ENCODE measurements at regions not wholly inside any gene's neighbourhood (a gene's known extent, or its start where the extent isn't known, plus 50 kb on each side); places are given as distances from the start of the nearest gene placed in this dataset.

- ATAC-seq (no peak), FAIRE-seq (no peak), DNase-seq (ENCODE audit: extremely low read depth in 1 of 4, low spot score in 3 of 4) (no peak)
- Histone ChIP-seq H3K9me3 (replicated peaks; ENCODE audit: control insufficient read depth, insufficient read depth, low read depth, low read length) (no peaks in the 10 kb centered on the region), H3K79me2 (ENCODE audit: control insufficient read depth, insufficient read depth, low read length) (no peaks in the 10 kb centered on the region), H3K4me1 (replicated peaks in 1 of 2; ENCODE audit: control insufficient read depth in 2 of 2, insufficient read depth in 2 of 2, low read length in 2 of 2) (no peaks in the 10 kb centered on the region), H3K9ac (ENCODE audit: insufficient read depth in 1 of 2, low read depth in 2 of 2, low read length in 2 of 2) (no peak overlapping the region), H3K27me3 (ENCODE audit: control insufficient read depth in 2 of 2, insufficient read depth in 2 of 2, low read length in 2 of 2) (no peaks in the 10 kb centered on the region), H3K9me1 (ENCODE audit: control insufficient read depth, insufficient read depth, low read length) (no peaks in the 10 kb centered on the region), H4K20me1 (replicated peaks; ENCODE audit: control insufficient read depth, insufficient read depth, low read length) (no peaks in the 10 kb centered on the region), H2AFZ (ENCODE audit: low read depth, low read length) (no peak overlapping the region), H3K4me3 (no peak overlapping the region), H3K4me2 (ENCODE audit: insufficient read depth, low read length) (no peak overlapping the region), H3K27ac (ENCODE audit: extremely low read depth, low read depth, low read length) (no peak overlapping the region), H3K36me3 (ENCODE audit: control insufficient read depth, insufficient read depth, low read length) (no peaks in the 10 kb centered on the region)
- intact Hi-C loops (cut with micrococcal nuclease) (no loop called here), in situ Hi-C loops (cut with MboI) (no loop called here)
- ChIA-PET CTCF (ENCODE audit: low intra/inter-chr PET ratio) (no interaction called here), POLR2A (no interaction called here)
- WGBS (ENCODE audit: insufficient coverage, low coverage, missing lambda C conversion rate): 0% methylated on average over 2 of the region's 2 CpGs
- no TSS peak for BruUV-seq (replicated peaks)
- TF ChIP-seq CLOCK (CRISPR knock-in tag; IDR thresholded peaks at IDR 0.05; ENCODE audit: borderline replicate concordance): no peak
- no peak for TF ChIP-seq POLR2AphosphoS5 (IDR thresholded peaks at IDR 0.05; ENCODE audit: control insufficient read depth, insufficient read depth, low read depth, low read length)
- TF ChIP-seq ZNF431 (CRISPR knock-in tag; IDR thresholded peaks at IDR 0.05): no peak
- no peak for TF ChIP-seq MXD1 (CRISPR knock-in tag; IDR thresholded peaks at IDR 0.05; ENCODE audit: borderline replicate concordance, poor library complexity, severe bottlenecking)
- TF ChIP-seq ADNP (tag; IDR thresholded peaks at IDR 0.05): no peak
- TF ChIP-seq ARNT (IDR thresholded peaks at IDR 0.05): no peak
- no peak for TF ChIP-seq PCBP1 (IDR thresholded peaks at IDR 0.05; ENCODE audit: low read depth, low read length, poor library complexity, severe bottlenecking)
- TF ChIP-seq ZNF316 (IDR thresholded peaks at IDR 0.05): no peak
- TF ChIP-seq ZBTB2 (IDR thresholded peaks at IDR 0.05): no peak
- TF ChIP-seq ZFP1 (CRISPR knock-in tag; IDR thresholded peaks at IDR 0.05): no peak
- TF ChIP-seq ESRRA (IDR thresholded peaks at IDR 0.05; ENCODE audit: borderline replicate concordance, low read depth): no peak
- TF ChIP-seq PHF21A (IDR thresholded peaks at IDR 0.05; ENCODE audit: borderline replicate concordance, low read depth): no peak
- no peak for TF ChIP-seq NR0B1 (IDR thresholded peaks at IDR 0.05; ENCODE audit: partially characterized antibody)
- TF ChIP-seq POLR3A (IDR thresholded peaks at IDR 0.05; ENCODE audit: borderline replicate concordance, extremely low read depth, insufficient read depth, insufficient read length): no peak
- TF ChIP-seq EP400 (IDR thresholded peaks at IDR 0.05): no peak
- no peak for TF ChIP-seq POLR2B (IDR thresholded peaks at IDR 0.05; ENCODE audit: low read depth, partially characterized antibody)
- TF ChIP-seq TCFL5 (CRISPR knock-in tag; conservative IDR thresholded peaks at IDR 0.05): no peak
Measured at GRCh38 chrX:25158635-25159034, 142.9 kb upstream of the ARX start.
